Lower lobe of right lung (tissue), 2 donors: ENCODE measurements at regions not wholly inside any gene's neighbourhood (a gene's known extent, or its start where the extent isn't known, plus 50 kb on each side); places are given as distances from the start of the nearest gene placed in this dataset.

Experiments used
- ATAC-seq, 2 donors: fragments of 200-7000 bp; cut with Tn5 transposase; one replicate each; pipeline ENCODE4 v1.9.1; 2020 to 2022; ENCODE audit warnings: mild to moderate bottlenecking in 2 of 2, moderate library complexity in 2 of 2
- DNase-seq: peaks from one replicate; pipeline ENCODE4 v3.0.0-alpha.2; 2020
- H3K27ac ChIP-seq: fragments of 200-600 bp; one replicate; pipeline ENCODE4 v1.8.0; 2022
- H3K27me3 ChIP-seq: fragments of 200-600 bp; one replicate; pipeline ENCODE4 v1.8.0; 2022; ENCODE audit warnings: low read depth
- H3K36me3 ChIP-seq: fragments of 200-600 bp; one replicate; pipeline ENCODE4 v1.8.0; 2022; ENCODE audit warnings: mild to moderate bottlenecking
- H3K4me1 ChIP-seq: fragments of 200-600 bp; one replicate; pipeline ENCODE4 v1.8.0; 2022
- H3K4me3 ChIP-seq: fragments of 200-600 bp; one replicate; pipeline ENCODE4 v1.8.0; 2022; ENCODE audit warnings: mild to moderate bottlenecking
- H3K9me3 ChIP-seq: fragments of 200-600 bp; one replicate; pipeline ENCODE4 v1.8.0; 2022
- intact Hi-C: fragments of 100-400 bp; cut with DNase I; formaldehyde crosslinking; loops from one replicate; pipeline ENCODE4 v1.11.0; 2022
- TF ChIP-seq, protein P1 (sequence below): fragments of 200-600 bp; IDR thresholded peaks from one replicate; pipeline ENCODE4 v1.8.0; 2022; ENCODE audit warnings: antibody characterized with exemption, mild to moderate bottlenecking
- donor health status: DM: no; HTN: yes; CAD: no; lungs with severe emphysema.

DNA sequence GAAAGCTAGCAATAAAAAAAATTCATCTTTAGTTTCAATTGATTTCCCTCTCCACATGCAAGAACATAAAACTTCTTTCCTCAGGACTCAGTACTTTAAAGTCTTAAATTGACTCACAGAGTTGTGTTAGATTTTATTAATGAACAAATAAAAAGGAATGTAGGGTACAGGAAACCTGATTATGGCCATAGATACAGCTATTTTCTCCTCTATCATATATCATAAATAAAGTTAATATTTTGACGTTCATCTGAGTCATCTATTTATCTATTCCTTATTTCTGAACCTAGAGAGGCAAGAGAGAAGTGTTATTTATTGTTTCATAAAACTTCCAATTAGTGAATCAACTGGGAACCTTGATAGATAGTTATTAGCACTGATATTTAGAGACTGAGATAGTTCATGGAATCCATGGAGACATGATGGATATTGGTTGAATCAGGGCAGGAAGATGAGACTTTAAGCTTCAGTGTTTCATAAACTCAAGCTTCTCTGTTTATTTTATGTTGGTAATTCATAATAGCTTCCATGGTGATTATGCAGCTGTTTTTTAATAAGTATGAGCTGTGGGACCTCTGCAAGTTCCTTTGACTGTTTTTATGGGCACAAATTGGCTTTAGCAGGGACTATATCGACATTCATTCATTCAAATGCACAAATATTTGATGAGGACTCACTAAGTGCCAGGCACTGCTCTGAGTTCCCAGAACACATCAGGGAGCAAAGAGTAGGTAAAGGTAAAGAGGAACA lies 143.5 kb upstream of the TGFBR2 start:
- no peak for ATAC-seq
- DNase-seq, result no peak
- no peaks in the 10 kb centered on the region for H3K9me3 ChIP-seq
- H3K27ac ChIP-seq, result no peak overlapping the region
- no peaks in the 10 kb centered on the region for H3K4me1 ChIP-seq
- no peak overlapping the region for H3K4me3 ChIP-seq
- H3K27me3 ChIP-seq, result no peaks in the 10 kb centered on the region
- intact Hi-C loops, result no loop called here
- TF ChIP-seq, protein P1, sequence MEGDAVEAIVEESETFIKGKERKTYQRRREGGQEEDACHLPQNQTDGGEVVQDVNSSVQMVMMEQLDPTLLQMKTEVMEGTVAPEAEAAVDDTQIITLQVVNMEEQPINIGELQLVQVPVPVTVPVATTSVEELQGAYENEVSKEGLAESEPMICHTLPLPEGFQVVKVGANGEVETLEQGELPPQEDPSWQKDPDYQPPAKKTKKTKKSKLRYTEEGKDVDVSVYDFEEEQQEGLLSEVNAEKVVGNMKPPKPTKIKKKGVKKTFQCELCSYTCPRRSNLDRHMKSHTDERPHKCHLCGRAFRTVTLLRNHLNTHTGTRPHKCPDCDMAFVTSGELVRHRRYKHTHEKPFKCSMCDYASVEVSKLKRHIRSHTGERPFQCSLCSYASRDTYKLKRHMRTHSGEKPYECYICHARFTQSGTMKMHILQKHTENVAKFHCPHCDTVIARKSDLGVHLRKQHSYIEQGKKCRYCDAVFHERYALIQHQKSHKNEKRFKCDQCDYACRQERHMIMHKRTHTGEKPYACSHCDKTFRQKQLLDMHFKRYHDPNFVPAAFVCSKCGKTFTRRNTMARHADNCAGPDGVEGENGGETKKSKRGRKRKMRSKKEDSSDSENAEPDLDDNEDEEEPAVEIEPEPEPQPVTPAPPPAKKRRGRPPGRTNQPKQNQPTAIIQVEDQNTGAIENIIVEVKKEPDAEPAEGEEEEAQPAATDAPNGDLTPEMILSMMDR, result no peak
- no peaks in the 10 kb centered on the region for H3K36me3 ChIP-seq

DNA sequence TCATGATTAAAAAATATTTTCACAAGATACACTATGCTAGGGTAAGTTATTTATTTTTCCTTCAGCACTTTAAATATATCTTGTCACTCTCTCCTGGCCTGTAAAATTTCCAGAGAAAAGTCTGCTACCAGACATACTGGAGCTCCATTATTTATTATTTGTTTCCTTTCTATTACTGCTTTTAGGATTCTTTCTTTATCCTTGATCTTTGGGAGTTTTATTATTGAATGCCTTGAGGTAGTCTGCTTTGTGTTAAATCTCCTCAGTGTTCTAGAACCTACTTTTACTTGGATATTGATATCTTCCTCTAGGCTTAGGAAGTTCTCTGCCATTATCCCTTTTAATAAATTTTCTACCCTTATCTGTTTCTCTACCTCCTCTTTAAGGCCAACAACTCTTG lies 142.0 kb upstream of the TGFBR2 start:
- H3K4me1 ChIP-seq, result no peaks in the 10 kb centered on the region
- TF ChIP-seq, protein P1, result no peak
- no peaks in the 10 kb centered on the region for H3K9me3 ChIP-seq
- no peak overlapping the region for H3K27ac ChIP-seq
- ATAC-seq, result no peak
- no peaks in the 10 kb centered on the region for H3K36me3 ChIP-seq
- no peak overlapping the region for H3K4me3 ChIP-seq
- no peak for DNase-seq
- no peaks in the 10 kb centered on the region for H3K27me3 ChIP-seq
- intact Hi-C loops, result no loop called here

DNA sequence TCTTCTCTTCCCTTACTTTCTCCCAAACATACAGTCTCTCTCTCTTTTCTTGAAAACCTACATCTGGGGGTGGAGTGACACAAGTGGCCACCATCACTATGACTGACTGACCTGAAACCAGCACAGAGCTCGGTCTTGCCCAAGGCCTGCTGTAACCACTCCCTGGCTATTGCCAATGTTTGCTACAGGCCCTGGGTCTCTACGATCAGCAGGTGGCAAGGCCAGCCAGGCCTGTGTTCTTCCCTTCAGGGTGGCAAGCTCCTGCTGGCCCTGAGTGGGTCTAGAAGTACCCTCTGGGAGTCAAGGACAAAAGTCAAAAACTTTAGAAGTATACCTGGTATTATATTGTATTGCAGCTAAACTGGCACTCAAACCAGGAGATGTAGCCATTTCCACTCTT lies 140.9 kb upstream of the TGFBR2 start:
- DNase-seq, result no peak
- no peaks in the 10 kb centered on the region for H3K27me3 ChIP-seq

GRCh38 chr3:30467596-30468238 lies 138.7 kb upstream of the TGFBR2 start:
- intact Hi-C loops, result no loop called here
- DNase-seq, result no peak
- H3K27me3 ChIP-seq, result no peaks in the 10 kb centered on the region

More for the DNA sequence above, 140.9 kb upstream of the TGFBR2 start:
- no peak for ATAC-seq
- H3K27ac ChIP-seq, result no peak overlapping the region
- TF ChIP-seq, protein P1, result no peak
- H3K9me3 ChIP-seq, result no peaks in the 10 kb centered on the region
- no peaks in the 10 kb centered on the region for H3K36me3 ChIP-seq
- intact Hi-C loops, result no loop called here
- no peak overlapping the region for H3K4me3 ChIP-seq
- no peaks in the 10 kb centered on the region for H3K4me1 ChIP-seq

GRCh38 chr3:30469133-30469532 lies 137.3 kb upstream of the TGFBR2 start:
- Histone ChIP-seq H3K4me1 (peaks cover 20% of the 10 kb centered on the region), H3K36me3 (no peaks in the 10 kb centered on the region), H3K27me3 (no peaks in the 10 kb centered on the region), H3K9me3 (no peaks in the 10 kb centered on the region), H3K4me3 (no peak overlapping the region), H3K27ac (no peak overlapping the region)
- no peak for DNase-seq
- intact Hi-C loops, result no loop called here
- TF ChIP-seq, protein P1, result no peak
- ATAC-seq, result no peak

More at GRCh38 chr3:30467596-30468238, 138.7 kb upstream of the TGFBR2 start:
- TF ChIP-seq, protein P1, result no peak
- no peaks in the 10 kb centered on the region for H3K9me3 ChIP-seq
- H3K4me1 ChIP-seq, result peaks cover 16% of the 10 kb centered on the region
- no peak for ATAC-seq
- H3K27ac ChIP-seq, result no peak overlapping the region
- H3K36me3 ChIP-seq, result no peaks in the 10 kb centered on the region
- H3K4me3 ChIP-seq, result no peak overlapping the region
